ENCODE measurements at regions not wholly inside any gene's neighbourhood (a gene's known extent, or its start where the extent isn't known, plus 50 kb on each side); places are given as distances from the start of the nearest gene placed in this dataset.

DNA sequence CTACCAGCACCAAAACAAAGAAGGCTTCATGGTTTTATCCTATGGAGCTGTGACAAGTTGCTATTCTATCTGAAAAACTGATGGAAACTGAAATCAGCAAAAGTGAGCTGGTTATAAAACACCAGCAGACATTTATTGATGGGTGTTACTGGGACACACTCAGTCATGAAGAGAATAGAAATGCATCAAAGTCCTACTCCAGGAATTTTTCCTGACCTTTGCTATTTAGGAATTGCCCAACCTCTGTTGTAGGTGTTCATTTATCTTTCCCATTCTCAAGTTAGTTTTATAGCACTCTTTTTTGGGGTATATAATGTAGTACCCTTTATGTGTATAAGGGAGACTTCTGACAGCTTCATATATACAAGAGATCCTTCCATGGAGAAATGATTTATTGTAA, 533.2 kb downstream of the REEP3 start:
- H3K4me2 ChIP-seq (ENCODE audit: low read length): no peak overlapping the region
- H3K27me3 ChIP-seq (ENCODE audit: low read depth, low read length): no peaks in the 10 kb centered on the region
- no peaks in the 10 kb centered on the region for H4K20me1 ChIP-seq (ENCODE audit: insufficient read depth, low read length)
- H3K27ac ChIP-seq (ENCODE audit: low read length): no peak overlapping the region
- TF ChIP-seq, protein P1, sequence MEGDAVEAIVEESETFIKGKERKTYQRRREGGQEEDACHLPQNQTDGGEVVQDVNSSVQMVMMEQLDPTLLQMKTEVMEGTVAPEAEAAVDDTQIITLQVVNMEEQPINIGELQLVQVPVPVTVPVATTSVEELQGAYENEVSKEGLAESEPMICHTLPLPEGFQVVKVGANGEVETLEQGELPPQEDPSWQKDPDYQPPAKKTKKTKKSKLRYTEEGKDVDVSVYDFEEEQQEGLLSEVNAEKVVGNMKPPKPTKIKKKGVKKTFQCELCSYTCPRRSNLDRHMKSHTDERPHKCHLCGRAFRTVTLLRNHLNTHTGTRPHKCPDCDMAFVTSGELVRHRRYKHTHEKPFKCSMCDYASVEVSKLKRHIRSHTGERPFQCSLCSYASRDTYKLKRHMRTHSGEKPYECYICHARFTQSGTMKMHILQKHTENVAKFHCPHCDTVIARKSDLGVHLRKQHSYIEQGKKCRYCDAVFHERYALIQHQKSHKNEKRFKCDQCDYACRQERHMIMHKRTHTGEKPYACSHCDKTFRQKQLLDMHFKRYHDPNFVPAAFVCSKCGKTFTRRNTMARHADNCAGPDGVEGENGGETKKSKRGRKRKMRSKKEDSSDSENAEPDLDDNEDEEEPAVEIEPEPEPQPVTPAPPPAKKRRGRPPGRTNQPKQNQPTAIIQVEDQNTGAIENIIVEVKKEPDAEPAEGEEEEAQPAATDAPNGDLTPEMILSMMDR (IDR thresholded peaks at IDR 0.05; ENCODE audit: low read depth, low read length): no peak
- TF ChIP-seq EZH2phosphoT487 (IDR thresholded peaks at IDR 0.05; ENCODE audit: low read depth): no peak
- no peaks in the 10 kb centered on the region for H3K79me2 ChIP-seq (ENCODE audit: low read length)
- no peaks in the 10 kb centered on the region for H3K4me1 ChIP-seq (ENCODE audit: low read length)
- H3K9ac ChIP-seq (ENCODE audit: low read length): no peak overlapping the region
- H2AFZ ChIP-seq (ENCODE audit: low read depth, low read length): no peak overlapping the region
- H3K4me3 ChIP-seq (ENCODE audit: low read length): no peak overlapping the region
- no peaks in the 10 kb centered on the region for H3K36me3 ChIP-seq (replicated peaks; ENCODE audit: low read depth, low read length)
- no peaks in the 10 kb centered on the region for H3K9me3 ChIP-seq (ENCODE audit: insufficient read depth, low read length)

DNA sequence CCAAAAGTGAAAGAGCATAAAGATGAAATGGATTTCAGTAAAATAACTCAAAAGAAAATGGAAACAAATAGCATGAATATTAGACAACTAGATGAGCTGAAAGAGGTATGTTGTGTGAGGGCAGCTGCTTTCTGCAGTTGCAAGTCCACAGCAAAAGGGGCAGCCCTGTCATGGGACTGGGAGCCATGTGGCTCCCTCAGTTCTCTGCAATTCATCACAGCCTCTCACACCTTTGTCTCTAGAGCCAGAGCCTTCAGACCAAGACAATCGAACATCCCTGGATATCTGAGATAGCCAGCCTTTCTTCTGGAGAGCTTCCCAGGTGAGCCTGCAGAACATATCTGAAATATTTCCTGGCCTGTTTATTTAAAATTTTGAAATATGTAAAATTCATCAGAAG, 538.7 kb downstream of the REEP3 start:
- no peaks in the 10 kb centered on the region for H4K20me1 ChIP-seq (ENCODE audit: insufficient read depth, low read length)
- H3K27ac ChIP-seq (ENCODE audit: low read length): no peak overlapping the region
- no peaks in the 10 kb centered on the region for H3K36me3 ChIP-seq (replicated peaks; ENCODE audit: low read depth, low read length)
- no peaks in the 10 kb centered on the region for H3K9me3 ChIP-seq (ENCODE audit: insufficient read depth, low read length)
- no peaks in the 10 kb centered on the region for H3K79me2 ChIP-seq (ENCODE audit: low read length)
- no peak overlapping the region for H3K4me2 ChIP-seq (ENCODE audit: low read length)
- no peak overlapping the region for H3K9ac ChIP-seq (ENCODE audit: low read length)
- H3K4me3 ChIP-seq (ENCODE audit: low read length): no peak overlapping the region
- no peak overlapping the region for H2AFZ ChIP-seq (ENCODE audit: low read depth, low read length)
- no peaks in the 10 kb centered on the region for H3K27me3 ChIP-seq (ENCODE audit: low read depth, low read length)
- no peaks in the 10 kb centered on the region for H3K4me1 ChIP-seq (ENCODE audit: low read length)
- TF ChIP-seq, protein P1 (IDR thresholded peaks at IDR 0.05; ENCODE audit: low read depth, low read length): no peak
- TF ChIP-seq EZH2phosphoT487 (IDR thresholded peaks at IDR 0.05; ENCODE audit: low read depth): no peak

DNA sequence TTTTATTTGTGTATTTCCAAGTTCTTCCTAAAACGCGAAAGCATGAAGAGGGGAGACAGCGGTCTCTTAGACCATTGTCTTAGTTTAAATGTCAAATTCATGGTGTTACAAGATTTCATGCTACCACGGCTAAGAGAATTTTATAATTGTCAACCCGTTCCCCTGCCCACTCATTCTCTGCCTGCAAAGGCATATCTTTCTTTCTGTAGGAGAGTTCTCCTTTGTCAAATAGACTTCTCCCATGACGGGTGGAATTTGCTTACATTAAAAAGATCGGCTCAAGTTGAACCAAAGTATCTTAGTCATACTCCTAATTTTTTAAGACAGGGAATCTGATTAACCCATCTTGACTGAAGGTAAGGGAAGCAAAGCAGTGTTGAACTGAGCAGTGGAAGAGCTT, 539.2 kb downstream of the REEP3 start:
- Histone ChIP-seq H3K36me3 (replicated peaks; ENCODE audit: low read depth, low read length) (no peaks in the 10 kb centered on the region), H3K27me3 (ENCODE audit: low read depth, low read length) (no peaks in the 10 kb centered on the region), H3K4me2 (ENCODE audit: low read length) (no peak overlapping the region), H3K79me2 (ENCODE audit: low read length) (no peaks in the 10 kb centered on the region), H2AFZ (ENCODE audit: low read depth, low read length) (no peak overlapping the region), H3K4me3 (ENCODE audit: low read length) (no peak overlapping the region), H3K4me1 (ENCODE audit: low read length) (no peaks in the 10 kb centered on the region), H4K20me1 (ENCODE audit: insufficient read depth, low read length) (no peaks in the 10 kb centered on the region), H3K27ac (ENCODE audit: low read length) (no peak overlapping the region), H3K9ac (ENCODE audit: low read length) (no peak overlapping the region), H3K9me3 (ENCODE audit: insufficient read depth, low read length) (no peaks in the 10 kb centered on the region)
- TF ChIP-seq, protein P1 (IDR thresholded peaks at IDR 0.05; ENCODE audit: low read depth, low read length): no peak
- TF ChIP-seq EZH2phosphoT487 (IDR thresholded peaks at IDR 0.05; ENCODE audit: low read depth): no peak

DNA sequence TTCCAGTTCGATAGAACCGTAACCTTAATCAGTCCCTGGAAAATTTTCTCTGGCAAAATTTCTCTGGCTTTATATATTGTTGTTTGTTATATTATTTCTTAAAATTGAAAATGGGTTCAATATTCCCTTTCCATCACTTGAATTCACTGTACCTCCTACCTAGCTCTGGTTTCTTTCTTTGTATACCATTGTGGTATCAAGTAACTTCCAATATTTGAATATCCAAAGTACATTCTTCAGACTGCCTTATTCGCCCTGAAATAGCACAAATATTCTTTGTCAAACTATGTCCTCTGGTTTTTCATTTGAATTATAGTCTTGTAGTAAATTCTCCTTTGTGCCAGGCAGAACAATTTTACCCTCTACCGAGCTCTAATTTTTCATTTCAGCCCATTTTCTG, 541.6 kb downstream of the REEP3 start:
- H2AFZ ChIP-seq (ENCODE audit: low read depth, low read length): no peak overlapping the region
- no peaks in the 10 kb centered on the region for H3K9me3 ChIP-seq (ENCODE audit: insufficient read depth, low read length)
- no peaks in the 10 kb centered on the region for H3K36me3 ChIP-seq (replicated peaks; ENCODE audit: low read depth, low read length)
- no peak overlapping the region for H3K4me2 ChIP-seq (ENCODE audit: low read length)
- no peak overlapping the region for H3K9ac ChIP-seq (ENCODE audit: low read length)
- H3K27me3 ChIP-seq (ENCODE audit: low read depth, low read length): no peaks in the 10 kb centered on the region
- H3K4me3 ChIP-seq (ENCODE audit: low read length): no peak overlapping the region
- no peaks in the 10 kb centered on the region for H4K20me1 ChIP-seq (ENCODE audit: insufficient read depth, low read length)
- no peaks in the 10 kb centered on the region for H3K4me1 ChIP-seq (ENCODE audit: low read length)
- no peaks in the 10 kb centered on the region for H3K79me2 ChIP-seq (ENCODE audit: low read length)
- TF ChIP-seq, protein P1 (IDR thresholded peaks at IDR 0.05; ENCODE audit: low read depth, low read length): no peak
- TF ChIP-seq EZH2phosphoT487 (IDR thresholded peaks at IDR 0.05; ENCODE audit: low read depth): no peak
- no peak overlapping the region for H3K27ac ChIP-seq (ENCODE audit: low read length)
